Endothelial cell of umbilical vein (primary cell): ENCODE measurements at regions not wholly inside any gene's neighbourhood (a gene's known extent, or its start where the extent isn't known, plus 50 kb on each side); places are given as distances from the start of the nearest gene placed in this dataset.

Experiments used
- BruUV-seq: library from RNA; stranded (reverse); fragments of 400-500 nt; replicated peaks from 2 replicates; lab custom pipeline; 2021; lab: Mats Ljungman, UMichigan
- CTCF ChIA-PET: fragments of 300-600, 350-600 bp; sonication (Branson Sonifier 250); formaldehyde crosslinking; loops from one replicate; lab custom pipeline; 2021; ENCODE audit warnings: antibody characterized with exemption, inconsistent platforms; lab: Charles Lee
- POLR2A ChIA-PET: fragments of 300-600, 350-600 bp; sonication (Branson Sonifier 250); formaldehyde crosslinking; loops from one replicate; lab custom pipeline; 2021; ENCODE audit warnings: antibody characterized with exemption, inconsistent platforms; lab: Charles Lee
- DNase-seq: peaks from one replicate; pipeline ENCODE4 v3.0.0-alpha.2; 2011; ENCODE audit warnings: low read depth, low spot score
- FAIRE-seq: peaks from 2 replicates; lab custom pipeline; 2011; peaks lifted over from hg19 to GRCh38; lab: Jason Lieb, UNC
- H2AFZ ChIP-seq: 2 replicates; pipeline ENCODE4 v1.6.0; 2012; ENCODE audit warnings: low read depth, low read length, control low read depth, inconsistent platforms
- H3K27ac ChIP-seq: 2 replicates; pipeline ENCODE4 v1.5.1; 2011; ENCODE audit warnings: low read depth, mild to moderate bottlenecking, control low read depth, low read length, moderate library complexity; ENCODE audit not compliant: insufficient read depth
- H3K27me3 ChIP-seq, 2 experiments: 2 replicates each; pipeline versions ENCODE4 v1.6.0 to v1.6.1; 2011; ENCODE audit warnings: low read length in 2 of 2, mixed read lengths in 1 of 2; ENCODE audit not compliant: control insufficient read depth in 2 of 2, insufficient read depth in 2 of 2
- H3K36me3 ChIP-seq, 2 experiments: 2 replicates in 1 of 2; 3 replicates in 1 of 2; pipeline ENCODE4 v1.5.1; 2011; ENCODE audit warnings: low read length in 2 of 2, mild to moderate bottlenecking in 1 of 2, moderate library complexity in 1 of 2; ENCODE audit not compliant: control insufficient read depth in 2 of 2, insufficient read depth in 2 of 2; ENCODE audit errors: extremely low read depth in 1 of 2
- H3K4me1 ChIP-seq: 3 replicates; pipeline ENCODE4 v1.5.1; 2011; ENCODE audit warnings: mild to moderate bottlenecking, low read length; ENCODE audit not compliant: control insufficient read depth, insufficient read depth; ENCODE audit errors: extremely low read depth
- H3K4me2 ChIP-seq: 2 replicates; pipeline ENCODE4 v1.6.1; 2011; ENCODE audit warnings: low read length, control low read depth, mixed read lengths; ENCODE audit not compliant: insufficient read depth
- H3K4me3 ChIP-seq, 3 experiments: fragments of 200-600 bp in 1 of 3; sonication (generic), shearing (Covaris generic) in 1 of 3; replicated peaks in 1 of 3; 2 replicates each; pipeline ENCODE4 v1.5.1; 2011 to 2016; ENCODE audit warnings: control low read depth in 3 of 3, low read length in 3 of 3, mild to moderate bottlenecking in 2 of 3, inconsistent platforms in 1 of 3, low read depth in 1 of 3, moderate library complexity in 1 of 3; ENCODE audit not compliant: insufficient read depth in 1 of 3
- H3K79me2 ChIP-seq: 2 replicates; pipeline ENCODE4 v1.6.0; 2012; ENCODE audit warnings: low read length, inconsistent platforms; ENCODE audit not compliant: control insufficient read depth, insufficient read depth
- H3K9ac ChIP-seq: replicated peaks from 2 replicates; pipeline ENCODE3; 2011; ENCODE audit warnings: low read length, control low read depth; ENCODE audit not compliant: insufficient read depth; ENCODE audit errors: extremely low read depth
- H3K9me1 ChIP-seq: replicated peaks from 3 replicates; pipeline ENCODE4 v1.6.0; 2011; ENCODE audit warnings: mild to moderate bottlenecking, low read length; ENCODE audit not compliant: control insufficient read depth, insufficient read depth; ENCODE audit errors: extremely low read depth
- H3K9me3 ChIP-seq: replicated peaks from 2 replicates; pipeline ENCODE4 v1.5.1; 2012; ENCODE audit warnings: low read length, inconsistent platforms; ENCODE audit not compliant: control insufficient read depth, insufficient read depth
- H4K20me1 ChIP-seq: replicated peaks from 2 replicates; pipeline ENCODE3; 2011; ENCODE audit warnings: mild to moderate bottlenecking, low read length; ENCODE audit not compliant: control insufficient read depth, insufficient read depth; ENCODE audit errors: extremely low read depth
- CTCF ChIP-seq, 2 donors: IDR thresholded peaks; 1 replicate in 1 of 2; 2 replicates in 1 of 2; pipeline ENCODE4 v1.5.1; 2011; ENCODE audit warnings: low read length in 2 of 2, mild to moderate bottlenecking in 2 of 2, moderate library complexity in 2 of 2, control low read depth in 1 of 2, inconsistent platforms in 1 of 2, low read depth in 1 of 2; ENCODE audit not compliant: insufficient read depth in 1 of 2; ENCODE audit errors: extremely low read depth in 1 of 2
- EZH2 ChIP-seq: IDR thresholded peaks from 2 replicates; pipeline ENCODE4 v1.6.1; 2012; ENCODE audit warnings: borderline replicate concordance, low read depth, mild to moderate bottlenecking, moderate library complexity, low read length, inconsistent platforms; ENCODE audit not compliant: severe bottlenecking
- FOS ChIP-seq: IDR thresholded peaks from 2 replicates; pipeline ENCODE4 v1.6.1; 2011; ENCODE audit warnings: mild to moderate bottlenecking, low read length, moderate library complexity, borderline replicate concordance; ENCODE audit not compliant: insufficient read depth
- GATA2 ChIP-seq: IDR thresholded peaks from 2 replicates; pipeline ENCODE4 v1.7.0; 2011; ENCODE audit warnings: low read depth, mild to moderate bottlenecking, moderate library complexity, mixed read lengths, low read length; ENCODE audit not compliant: insufficient read length, insufficient read depth
- JUN ChIP-seq: IDR thresholded peaks from 2 replicates; pipeline ENCODE4 v1.6.1; 2011; ENCODE audit warnings: borderline replicate concordance, low read depth; ENCODE audit not compliant: insufficient read length, insufficient read depth
- MAX ChIP-seq: IDR thresholded peaks from 2 replicates; pipeline ENCODE4 v1.6.1; 2011; ENCODE audit not compliant: insufficient read depth, insufficient read length
- MYC ChIP-seq: IDR thresholded peaks from one replicate; pipeline ENCODE4 v1.6.1; 2011; ENCODE audit warnings: mild to moderate bottlenecking, low read depth, low read length
- POLR2A ChIP-seq: IDR thresholded peaks from 2 replicates; pipeline ENCODE4 v1.6.1; 2012; ENCODE audit warnings: low read depth, mild to moderate bottlenecking, control low read depth, low read length
- POLR2AphosphoS5 ChIP-seq: IDR thresholded peaks from 2 replicates; pipeline ENCODE4 v1.6.1; 2012; ENCODE audit warnings: low read depth, mild to moderate bottlenecking, control low read depth, low read length, moderate library complexity; ENCODE audit not compliant: insufficient read depth
- dilution Hi-C: fragments of 300-500 bp; cut with MboI; formaldehyde crosslinking; loops from one replicate; pipeline ENCODE4 v1.15.0; 2019; ENCODE audit warnings: low sequenced_read_pairs; ENCODE audit not compliant: extremely low pct_ligation_motif_present
- intact Hi-C: fragments of 100-400 bp; cut with micrococcal nuclease; formaldehyde crosslinking; loops from one replicate; pipeline ENCODE4 v1.10.0; 2022

GRCh38 chr11:15884777-15885540 lies 471.4 kb downstream of the SOX6 start:
- ChIA-PET POLR2A (no interaction called here), CTCF (interaction anchor here (0.5 kb wide), 1 partner anchor 124 kb away, joined by 3 read pairs; no protein-coding TSS in a partner anchor)
- no peak for DNase-seq
- Histone ChIP-seq H3K9me1 (no peaks in the 10 kb centered on the region), H3K9ac (no peak overlapping the region), H4K20me1 (no peaks in the 10 kb centered on the region), H3K27ac (no peak overlapping the region), H3K9me3 (no peaks in the 10 kb centered on the region), H3K4me2 (no peak overlapping the region), H3K4me3 (no peak overlapping the region), H3K36me3 (no peaks in the 10 kb centered on the region), H3K79me2 (no peaks in the 10 kb centered on the region), H3K4me1 (no peaks in the 10 kb centered on the region), H2AFZ (no peak overlapping the region), H3K27me3 (no peaks in the 10 kb centered on the region)
- BruUV-seq = no TSS peak
- intact Hi-C loops = no loop called here
- dilution Hi-C loops = no loop called here
- TF ChIP-seq POLR2AphosphoS5 (no peak), MAX (no peak), POLR2A (no peak), CTCF (IDR thresholded peaks at IDR 0.05; ENCODE audit: extremely low read depth in 1 of 2, insufficient read depth in 1 of 2, low read depth in 1 of 2, low read length in 2 of 2) (no peak), GATA2 (no peak), JUN (no peak), MYC (no peak), EZH2 (no peak), FOS (no peak)
- FAIRE-seq = no peak
